Ascending aorta (tissue), 2 donors: ENCODE measurements at regions not wholly inside any gene's neighbourhood (a gene's known extent, or its start where the extent isn't known, plus 50 kb on each side); places are given as distances from the start of the nearest gene placed in this dataset.

Experiments used
- DNase-seq, 2 donors: peaks; one replicate each; pipeline ENCODE4 v3.0.0-alpha.2; 2019; ENCODE audit warnings: low spot score in 2 of 2
- H3K27ac ChIP-seq, 2 donors: fragments of 200-600 bp; sonication (generic); one replicate each; pipeline ENCODE4 v1.5.1; 2016 to 2017; ENCODE audit warnings: mild to moderate bottlenecking in 1 of 2
- H3K27me3 ChIP-seq: fragments of 200-600 bp; sonication (generic); one replicate; pipeline ENCODE4 v1.5.1; 2017
- H3K36me3 ChIP-seq, 2 donors: fragments of 200-600 bp; sonication (generic); one replicate each; pipeline ENCODE4 v1.5.1; 2016
- H3K4me1 ChIP-seq, 2 donors: fragments of 200-600 bp; sonication (generic); one replicate each; pipeline ENCODE4 v1.5.1; 2016 to 2017; ENCODE audit warnings: mild to moderate bottlenecking in 1 of 2
- H3K4me3 ChIP-seq, 2 donors: fragments of 200-600 bp; sonication (generic); one replicate each; pipeline ENCODE4 v1.5.1; 2016 to 2017; ENCODE audit warnings: mild to moderate bottlenecking in 1 of 2
- H3K9me3 ChIP-seq, 2 donors: fragments of 200-600 bp; sonication (generic); one replicate each; pipeline ENCODE4 v1.5.1; 2016
- intact Hi-C: fragments of 100-400 bp; cut with DNase I; formaldehyde crosslinking; loops from one replicate; pipeline ENCODE4 v1.15.1; 2023
- TF ChIP-seq, protein P1 (sequence below), 3 experiments: fragments of 200-600 bp in 2 of 3; fragments of 450-650 bp in 1 of 3; sonication (generic) in 2 of 3; IDR thresholded peaks; one replicate each; pipeline ENCODE4 v1.5.1; 2016 to 2019; ENCODE audit warnings: antibody characterized with exemption in 3 of 3, mild to moderate bottlenecking in 1 of 3, moderate library complexity in 1 of 3

DNA sequence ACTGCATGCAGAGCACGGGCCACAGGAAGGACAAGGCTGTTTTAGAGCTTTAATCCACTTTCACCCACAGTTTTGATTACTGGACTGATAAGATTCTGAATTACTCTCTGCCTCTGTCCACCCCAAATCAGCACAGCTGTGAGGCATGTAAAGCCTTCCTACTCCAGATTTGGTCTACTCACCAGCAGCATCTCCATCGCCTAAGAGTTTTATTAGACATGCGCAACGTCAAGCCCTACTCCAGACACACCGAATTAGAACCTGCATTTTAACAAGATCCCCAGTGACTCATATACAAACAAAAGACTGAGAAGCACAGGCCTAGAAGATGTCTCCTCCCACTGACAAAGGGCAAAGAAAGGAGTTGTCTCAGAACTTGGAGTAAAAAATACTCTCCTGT, 221.2 kb downstream of the TUSC7 start:
- no peaks in the 10 kb centered on the region for H3K27me3 ChIP-seq
- H3K27ac ChIP-seq: no peak overlapping the region
- intact Hi-C loops: no loop called here
- H3K9me3 ChIP-seq: no peaks in the 10 kb centered on the region
- no peaks in the 10 kb centered on the region for H3K36me3 ChIP-seq
- no peaks in the 10 kb centered on the region for H3K4me1 ChIP-seq
- TF ChIP-seq, protein P1, sequence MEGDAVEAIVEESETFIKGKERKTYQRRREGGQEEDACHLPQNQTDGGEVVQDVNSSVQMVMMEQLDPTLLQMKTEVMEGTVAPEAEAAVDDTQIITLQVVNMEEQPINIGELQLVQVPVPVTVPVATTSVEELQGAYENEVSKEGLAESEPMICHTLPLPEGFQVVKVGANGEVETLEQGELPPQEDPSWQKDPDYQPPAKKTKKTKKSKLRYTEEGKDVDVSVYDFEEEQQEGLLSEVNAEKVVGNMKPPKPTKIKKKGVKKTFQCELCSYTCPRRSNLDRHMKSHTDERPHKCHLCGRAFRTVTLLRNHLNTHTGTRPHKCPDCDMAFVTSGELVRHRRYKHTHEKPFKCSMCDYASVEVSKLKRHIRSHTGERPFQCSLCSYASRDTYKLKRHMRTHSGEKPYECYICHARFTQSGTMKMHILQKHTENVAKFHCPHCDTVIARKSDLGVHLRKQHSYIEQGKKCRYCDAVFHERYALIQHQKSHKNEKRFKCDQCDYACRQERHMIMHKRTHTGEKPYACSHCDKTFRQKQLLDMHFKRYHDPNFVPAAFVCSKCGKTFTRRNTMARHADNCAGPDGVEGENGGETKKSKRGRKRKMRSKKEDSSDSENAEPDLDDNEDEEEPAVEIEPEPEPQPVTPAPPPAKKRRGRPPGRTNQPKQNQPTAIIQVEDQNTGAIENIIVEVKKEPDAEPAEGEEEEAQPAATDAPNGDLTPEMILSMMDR (IDR thresholded peaks at IDR 0.05): no peak
- no peak for DNase-seq
- H3K4me3 ChIP-seq: no peak overlapping the region

DNA sequence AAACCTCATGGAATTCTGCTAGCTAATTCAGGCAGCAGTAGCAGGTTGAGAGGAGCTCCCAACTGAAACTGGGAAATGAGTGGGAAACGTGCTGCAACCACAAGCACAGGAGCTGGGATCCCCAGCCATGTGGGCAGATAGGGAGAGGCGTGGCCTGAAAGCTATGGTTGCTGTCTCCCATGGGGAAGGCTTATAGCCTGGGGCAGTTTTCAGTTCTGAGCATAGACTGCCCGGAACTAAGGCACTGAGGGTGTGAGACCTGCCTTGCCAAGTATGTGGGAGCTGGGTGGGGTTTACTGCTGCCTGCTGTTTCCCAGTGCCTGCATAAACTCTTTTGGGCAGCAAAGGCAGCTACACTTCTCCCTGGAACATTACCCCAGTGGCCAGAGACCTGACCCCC, 229.5 kb downstream of the TUSC7 start:
- H3K9me3 ChIP-seq: peaks cover 0 to 22% of the 10 kb centered on the region in 2 donors
- no peak overlapping the region for H3K27ac ChIP-seq
- no peaks in the 10 kb centered on the region for H3K27me3 ChIP-seq
- no peaks in the 10 kb centered on the region for H3K4me1 ChIP-seq
- H3K36me3 ChIP-seq: no peaks in the 10 kb centered on the region
- TF ChIP-seq, protein P1 (IDR thresholded peaks at IDR 0.05): no peak
- H3K4me3 ChIP-seq: no peak overlapping the region
- intact Hi-C loops: no loop called here
- no peak for DNase-seq

DNA sequence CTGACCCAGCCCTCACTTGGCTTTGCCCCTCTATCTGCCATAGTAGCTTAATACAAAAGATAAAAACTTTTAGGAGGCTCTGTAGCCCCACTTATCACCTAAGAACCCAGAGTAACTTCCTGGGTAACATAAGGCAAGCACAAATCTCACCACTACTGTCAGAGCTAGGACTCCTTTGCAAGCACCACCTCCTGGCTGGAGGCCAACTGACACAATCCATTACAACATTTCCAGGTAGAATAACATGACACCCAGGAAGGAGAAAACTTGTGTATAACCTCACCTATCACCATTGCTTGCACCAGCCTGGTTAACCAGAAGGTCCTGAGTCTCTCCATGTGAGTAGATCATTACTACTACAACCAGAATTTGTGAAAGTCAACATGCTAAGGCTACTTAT, 230.0 kb downstream of the TUSC7 start:
- H3K9me3 ChIP-seq: peaks cover 0 to 22% of the 10 kb centered on the region in 2 donors
- intact Hi-C loops: no loop called here
- no peaks in the 10 kb centered on the region for H3K4me1 ChIP-seq
- no peak for DNase-seq
- H3K27ac ChIP-seq: no peak overlapping the region
- H3K36me3 ChIP-seq: no peaks in the 10 kb centered on the region
- H3K4me3 ChIP-seq: no peak overlapping the region
- TF ChIP-seq, protein P1 (IDR thresholded peaks at IDR 0.05): no peak
- no peaks in the 10 kb centered on the region for H3K27me3 ChIP-seq

DNA sequence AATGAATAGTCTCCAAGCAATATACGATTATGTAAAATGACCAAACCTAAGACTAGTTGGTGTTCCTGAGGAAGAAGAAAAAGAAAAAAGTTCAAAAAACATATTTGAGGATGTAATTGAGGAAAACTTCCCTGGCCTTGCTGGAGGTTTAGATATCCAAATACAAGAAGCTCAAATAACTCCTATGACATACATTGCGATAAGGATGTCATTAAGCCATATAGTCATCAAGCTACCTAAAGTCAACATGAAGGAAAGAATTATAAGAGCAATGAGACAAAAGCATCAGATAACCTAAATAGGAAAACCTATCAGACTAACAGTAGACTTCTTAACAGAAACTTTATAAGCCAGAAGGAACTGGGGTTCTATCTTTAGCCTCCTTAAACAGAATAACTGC, 231.1 kb downstream of the TUSC7 start:
- TF ChIP-seq, protein P1 (IDR thresholded peaks at IDR 0.05): no peak
- Histone ChIP-seq H3K27me3 (no peaks in the 10 kb centered on the region), H3K27ac (no peak overlapping the region), H3K4me1 (no peaks in the 10 kb centered on the region), H3K36me3 (no peaks in the 10 kb centered on the region), H3K4me3 (no peak overlapping the region), H3K9me3 (peaks cover 0 to 22% of the 10 kb centered on the region in 2 donors)
- intact Hi-C loops: no loop called here
- DNase-seq: no peak

DNA sequence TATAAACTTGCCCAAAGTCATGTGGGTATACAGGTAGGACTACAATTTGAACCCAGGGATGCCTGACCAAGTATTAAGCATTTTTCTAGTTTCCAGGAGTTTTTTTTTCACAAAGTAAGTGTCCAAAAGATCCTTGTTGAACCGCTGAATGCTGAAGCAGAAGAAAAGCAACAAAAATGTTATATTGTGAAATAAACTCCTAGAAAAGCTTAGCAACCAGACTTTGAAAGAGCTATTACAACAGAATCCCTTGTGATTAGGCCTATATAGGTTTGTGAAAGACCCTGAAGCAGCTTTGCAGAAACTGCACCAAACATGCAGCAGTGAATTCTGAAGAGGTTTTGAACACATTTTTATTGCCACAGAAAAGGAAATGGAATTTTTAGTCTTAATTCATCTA, 236.8 kb downstream of the TUSC7 start:
- Histone ChIP-seq H3K9me3 (peaks cover 0 to 6% of the 10 kb centered on the region in 2 donors), H3K4me1 (no peaks in the 10 kb centered on the region), H3K27me3 (no peaks in the 10 kb centered on the region), H3K27ac (no peak overlapping the region), H3K36me3 (no peaks in the 10 kb centered on the region), H3K4me3 (no peak overlapping the region)
- TF ChIP-seq, protein P1 (IDR thresholded peaks at IDR 0.05): no peak
- intact Hi-C loops: no loop called here
- no peak for DNase-seq

GRCh38 chr3:116947148-116947547, 237.6 kb downstream of the TUSC7 start:
- intact Hi-C loops: no loop called here
- no peak for DNase-seq
- TF ChIP-seq, protein P1 (IDR thresholded peaks at IDR 0.05): no peak

More at GRCh38 chr3:116947148-116947547, 237.6 kb downstream of the TUSC7 start:
- peaks cover 0 to under 1% of the 10 kb centered on the region in 2 donors for H3K4me1 ChIP-seq
- H3K27me3 ChIP-seq: no peaks in the 10 kb centered on the region
- no peaks in the 10 kb centered on the region for H3K36me3 ChIP-seq
- H3K27ac ChIP-seq: no peak overlapping the region
- no peak overlapping the region for H3K4me3 ChIP-seq
- no peaks in the 10 kb centered on the region for H3K9me3 ChIP-seq
